Skin of body (tissue), 1 donor: ENCODE measurements at regions not wholly inside any gene's neighbourhood (a gene's known extent, or its start where the extent isn't known, plus 50 kb on each side); places are given as distances from the start of the nearest gene placed in this dataset.
A peak's percentile ranks its signal among the peaks of the same experiment; 100 is the strongest.

Experiments
- DNase-seq: peaks from one replicate; lab custom pipeline; 2025; lab: John Stamatoyannopoulos, UW

GRCh38 chr3:4021162-4021561 is 221.9 kb downstream of the LRRN1 start:
- no peak for DNase-seq

- DNase-seq, result no peak
These were observed 229.9 kb downstream of the LRRN1 start for GRCh38 chr3:4029135-4029534.

GRCh38 chr3:4030624-4031023 is 231.4 kb downstream of the LRRN1 start:
- DNase-seq, result no peak

GRCh38 chr3:4033296-4033695 is 234.1 kb downstream of the LRRN1 start:
- DNase-seq, result no peak

GRCh38 chr3:4036046-4036445 is 236.8 kb downstream of the LRRN1 start:
- DNase-seq, result no peak

- no peak for DNase-seq
These were observed 239.1 kb downstream of the LRRN1 start for GRCh38 chr3:4038351-4038750.

GRCh38 chr3:4042070-4042469 is 242.8 kb downstream of the LRRN1 start:
- DNase-seq, result no peak

- no peak for DNase-seq
These were observed 243.6 kb downstream of the LRRN1 start for GRCh38 chr3:4042869-4043268.

- peak; percentile 53 for DNase-seq
These were observed 244.8 kb downstream of the LRRN1 start for GRCh38 chr3:4043867-4044575.

- peak; percentile 53 for DNase-seq
These were observed 245.4 kb downstream of the LRRN1 start for GRCh38 chr3:4044619-4045018.

GRCh38 chr3:4045756-4046155 is 246.5 kb downstream of the LRRN1 start:
- DNase-seq, result no peak

GRCh38 chr3:4047366-4047765 is 248.1 kb downstream of the LRRN1 start:
- no peak for DNase-seq

GRCh38 chr3:4052706-4053105 is 250.5 kb upstream of the SETMAR start:
- DNase-seq, result no peak

- no peak for DNase-seq
These were observed 249.2 kb upstream of the SETMAR start for GRCh38 chr3:4053975-4054374.

GRCh38 chr3:4060064-4060463 is 243.1 kb upstream of the SETMAR start:
- DNase-seq, result no peak

- no peak for DNase-seq
These were observed 242.6 kb upstream of the SETMAR start for GRCh38 chr3:4060603-4061002.

- DNase-seq, result no peak
These were observed 242.0 kb upstream of the SETMAR start for GRCh38 chr3:4061195-4061594.

- no peak for DNase-seq
These were observed 241.3 kb upstream of the SETMAR start for GRCh38 chr3:4061783-4062360.

GRCh38 chr3:4062621-4063020 is 240.5 kb upstream of the SETMAR start:
- DNase-seq, result no peak

- DNase-seq, result no peak
These were observed 239.1 kb upstream of the SETMAR start for GRCh38 chr3:4063916-4064574.

GRCh38 chr3:4065085-4065484 is 238.1 kb upstream of the SETMAR start:
- DNase-seq, result no peak

- no peak for DNase-seq
These were observed 237.6 kb upstream of the SETMAR start for GRCh38 chr3:4065554-4065953.

GRCh38 chr3:4067893-4068292 is 235.3 kb upstream of the SETMAR start:
- peak; percentile 3 for DNase-seq
